GM18867 (cell line): ENCODE measurements at regions not wholly inside any gene's neighbourhood (a gene's known extent, or its start where the extent isn't known, plus 50 kb on each side); places are given as distances from the start of the nearest gene placed in this dataset.
"Not testable (repeated sequence)": the region's sequence is repeated elsewhere in the genome, so short reads cannot be mapped to it uniquely, and the experiment has no call there.

Experiments used
- ATAC-seq: cut with Tn5 transposase; IDR thresholded peaks from one replicate; pipeline ENCODE4 v1.9.1; 2021; ENCODE audit warnings: mild to moderate bottlenecking, moderate library complexity; ENCODE audit not compliant: unreplicated experiment

GRCh38 chr5:72654231-72654630 lies 147.0 kb upstream of the ZNF366 start:
- no peak for ATAC-seq

GRCh38 chr5:72653586-72653985 lies 146.4 kb upstream of the ZNF366 start:
- no peak for ATAC-seq

DNA sequence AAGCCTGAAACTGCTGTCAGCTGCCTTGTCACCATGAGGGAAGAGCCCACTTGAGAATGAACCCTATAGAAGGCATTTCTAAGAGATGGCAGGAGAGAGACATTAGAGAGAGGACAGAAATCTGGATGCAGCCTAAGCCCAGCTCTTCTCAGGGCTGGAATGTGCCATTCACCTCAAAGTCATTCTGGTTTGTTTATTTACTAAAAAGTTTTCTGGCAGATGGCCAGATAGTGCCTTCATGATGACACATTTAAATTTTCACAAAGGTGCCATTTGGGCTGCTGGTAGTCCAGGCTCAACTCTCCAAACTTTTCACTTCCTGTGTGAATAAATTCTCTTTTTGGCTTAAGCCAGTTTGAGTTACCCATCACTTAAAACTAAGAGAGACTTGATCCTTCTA lies 144.6 kb upstream of the ZNF366 start:
- no peak for ATAC-seq

- no peak for ATAC-seq
Observed at GRCh38 chr5:72651109-72651508, 143.9 kb upstream of the ZNF366 start.

- no peak for ATAC-seq
Observed at GRCh38 chr5:72649449-72649848, 142.2 kb upstream of the ZNF366 start.

DNA sequence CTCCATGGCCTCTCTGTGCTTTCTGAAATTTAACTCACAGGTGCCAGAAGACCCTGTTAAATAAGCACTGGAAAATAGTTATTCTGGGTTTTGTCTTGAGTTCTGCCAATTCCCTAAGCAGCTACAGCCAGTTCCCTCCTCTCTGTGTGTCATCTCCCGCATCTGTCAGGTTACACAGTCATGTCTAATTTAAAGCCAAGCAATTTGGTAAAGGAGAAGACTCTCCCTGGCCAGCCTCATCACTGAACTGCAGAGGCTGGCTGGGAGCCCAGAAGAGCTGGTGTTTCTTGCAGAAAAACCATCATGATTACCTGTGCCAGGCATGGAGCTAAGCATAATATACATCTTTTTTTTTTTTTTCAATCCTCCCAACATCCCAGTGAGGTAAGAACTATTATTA lies 141.3 kb upstream of the ZNF366 start:
- ATAC-seq, result no peak

DNA sequence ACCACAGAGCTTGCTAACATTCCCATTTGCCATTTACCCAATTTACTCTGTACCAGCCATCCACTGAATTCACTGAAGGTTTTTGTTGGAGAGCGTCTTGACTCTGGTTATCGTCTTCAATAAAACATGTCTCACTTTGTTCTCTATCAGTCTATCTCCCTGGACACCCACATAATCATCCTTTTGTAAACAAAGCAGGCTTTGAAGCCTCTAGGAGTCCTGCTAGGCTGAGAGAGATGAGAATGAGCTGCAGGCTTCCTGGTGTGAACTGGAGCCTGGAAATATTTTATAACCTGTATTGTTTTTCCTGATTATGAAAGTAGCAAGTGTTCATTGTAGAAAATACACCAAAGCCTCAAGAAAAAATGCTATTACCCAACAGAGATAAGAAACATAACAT lies 140.6 kb upstream of the ZNF366 start:
- no peak for ATAC-seq

DNA sequence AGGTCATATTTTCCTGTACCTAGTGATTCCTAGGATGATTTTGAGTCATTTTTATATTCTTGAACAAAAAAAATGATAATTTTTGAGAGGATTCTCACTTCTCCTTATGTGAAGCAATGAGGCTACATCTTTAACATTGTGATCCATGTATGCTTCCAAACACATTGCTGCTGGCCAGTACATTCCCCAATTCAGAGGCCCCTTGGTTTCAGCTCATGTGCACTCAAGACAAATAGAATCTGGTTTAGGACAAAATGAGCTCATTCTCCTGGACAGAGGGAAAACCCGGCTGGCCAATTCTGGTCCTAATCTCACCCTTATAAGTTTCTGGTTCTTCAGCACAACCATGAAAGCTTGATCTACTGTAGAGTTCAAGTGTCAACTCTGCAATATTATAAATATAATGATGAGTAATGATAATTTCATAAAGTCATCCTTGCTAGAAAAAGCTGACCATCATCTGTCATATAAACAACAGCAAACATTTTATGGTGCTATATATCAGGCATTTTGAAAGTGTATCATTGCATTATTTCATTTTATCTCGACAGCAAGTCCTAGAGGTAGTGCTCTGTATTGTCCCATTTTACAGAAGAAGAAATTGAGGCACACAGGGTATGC lies 139.1 kb upstream of the ZNF366 start:
- no peak for ATAC-seq

GRCh38 chr5:72645064-72645846 lies 138.0 kb upstream of the ZNF366 start:
- peak; percentile 59 for ATAC-seq

DNA sequence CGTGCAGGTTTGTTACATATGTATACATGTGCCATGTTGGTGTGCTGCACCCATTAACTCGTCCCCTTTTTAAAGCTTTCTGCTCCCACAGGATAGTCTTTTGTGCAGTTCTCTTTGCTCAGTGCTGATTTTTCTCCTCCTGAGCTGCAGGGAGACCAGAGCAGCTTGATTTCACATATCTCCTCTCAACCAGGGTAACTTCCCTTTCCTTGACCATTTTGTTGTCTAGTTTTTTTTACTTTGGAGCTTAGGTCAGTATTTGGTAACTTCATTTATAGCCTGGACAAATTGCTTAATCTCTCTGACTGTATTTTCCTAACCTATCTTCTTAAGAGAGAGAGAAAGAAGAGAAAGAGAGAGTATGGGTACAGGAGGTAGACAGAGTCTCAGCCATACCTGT lies 137.1 kb upstream of the ZNF366 start:
- ATAC-seq, result no peak

GRCh38 chr5:72641164-72641563 lies 134.0 kb upstream of the ZNF366 start:
- ATAC-seq, result no peak

- ATAC-seq, result no peak
Observed at GRCh38 chr5:72637058-72637457, 129.8 kb upstream of the ZNF366 start.

GRCh38 chr5:72636565-72636964 lies 129.4 kb upstream of the ZNF366 start:
- ATAC-seq, result not testable (repeated sequence)

- ATAC-seq, result no peak
Observed at GRCh38 chr5:72634444-72634843, 127.2 kb upstream of the ZNF366 start.

GRCh38 chr5:72633649-72634048 lies 126.4 kb upstream of the ZNF366 start:
- no peak for ATAC-seq

- no peak for ATAC-seq
Observed at GRCh38 chr5:72633041-72633445, 125.8 kb upstream of the ZNF366 start.

- no peak for ATAC-seq
Observed at GRCh38 chr5:72630721-72631120, 123.5 kb upstream of the ZNF366 start.

- no peak for ATAC-seq
Observed at GRCh38 chr5:72630081-72630480, 122.9 kb upstream of the ZNF366 start.

- ATAC-seq, result no peak
Observed at GRCh38 chr5:72628771-72629371, 121.7 kb upstream of the ZNF366 start.

DNA sequence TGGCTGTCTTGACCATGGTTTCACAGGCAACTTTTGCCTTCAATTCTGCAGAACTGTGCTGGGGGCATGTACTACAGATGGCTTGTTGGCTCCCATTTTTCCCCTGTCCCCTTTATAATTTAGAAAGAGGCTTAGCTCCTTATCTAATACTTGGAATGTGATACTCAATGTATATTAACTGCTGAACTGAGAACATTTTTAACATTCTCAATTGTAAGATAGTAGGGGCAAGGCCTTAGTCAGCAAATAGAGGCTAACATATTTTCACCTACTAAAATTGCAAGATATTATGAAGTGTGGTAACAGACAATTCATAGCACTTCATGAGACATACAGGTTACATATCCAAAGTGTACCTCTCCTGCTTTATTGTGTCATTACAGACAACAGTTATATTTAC lies 118.1 kb upstream of the ZNF366 start:
- ATAC-seq, result no peak

GRCh38 chr5:72624641-72625236 lies 117.5 kb upstream of the ZNF366 start:
- ATAC-seq, result no peak

GRCh38 chr5:72623936-72624335 lies 116.7 kb upstream of the ZNF366 start:
- no peak for ATAC-seq
